SK-MEL-5 (cell line): ENCODE measurements at regions not wholly inside any gene's neighbourhood (a gene's known extent, or its start where the extent isn't known, plus 50 kb on each side); places are given as distances from the start of the nearest gene placed in this dataset.
"Not testable (repeated sequence)": the region's sequence is repeated elsewhere in the genome, so short reads cannot be mapped to it uniquely, and the experiment has no call there.

Experiments used
- DNase-seq: peaks from one replicate; pipeline ENCODE4 v3.0.0-alpha.2; 2016; ENCODE audit warnings: low read depth, low spot score
- in situ Hi-C: cut with HindIII; loops from 2 replicates; pipeline ENCODE4 v1.10.0; 2016; ENCODE audit warnings: low sequenced_read_pairs, high pct_unique_total_duplicates, low pct_unique_long_range_greater_than_20kb

GRCh38 chr3:178967177-178967532, 104.5 kb downstream of the ZMAT3 start:
- DNase-seq = no peak
- in situ Hi-C loops = no loop called here

GRCh38 chr3:178966299-178967176, 105.1 kb downstream of the ZMAT3 start:
- in situ Hi-C loops = no loop called here

GRCh38 chr3:178964551-178964950, 107.1 kb downstream of the ZMAT3 start:
- in situ Hi-C loops = no loop called here

More at GRCh38 chr3:178966299-178967176, 105.1 kb downstream of the ZMAT3 start:
- peak; percentile 55 for DNase-seq

GRCh38 chr3:178960918-178961317, 110.7 kb downstream of the ZMAT3 start:
- no peak for DNase-seq
- in situ Hi-C loops = no loop called here

More at GRCh38 chr3:178964551-178964950, 107.1 kb downstream of the ZMAT3 start:
- DNase-seq = no peak

GRCh38 chr3:178960181-178960580, 111.4 kb downstream of the ZMAT3 start:
- in situ Hi-C loops = no loop called here
- no peak for DNase-seq

GRCh38 chr3:178950676-178951075, 120.9 kb downstream of the ZMAT3 start:
- in situ Hi-C loops = no loop called here
- no peak for DNase-seq

GRCh38 chr3:178949896-178950295, 121.7 kb downstream of the ZMAT3 start:
- in situ Hi-C loops = no loop called here
- no peak for DNase-seq

GRCh38 chr3:178948546-178948945, 123.1 kb downstream of the ZMAT3 start:
- in situ Hi-C loops = no loop called here
- no peak for DNase-seq

GRCh38 chr3:178947738-178948137, 123.9 kb downstream of the ZMAT3 start:
- DNase-seq = peak; percentile 21
- in situ Hi-C loops = no loop called here

GRCh38 chr3:178942261-178942660, 129.3 kb downstream of the ZMAT3 start:
- in situ Hi-C loops, DNase-seq: not testable (repeated sequence)

- in situ Hi-C loops = no loop called here
- no peak for DNase-seq
These were observed 141.5 kb downstream of the ZMAT3 start for GRCh38 chr3:178930116-178930515.

GRCh38 chr3:178916223-178916622, 155.4 kb downstream of the ZMAT3 start:
- DNase-seq = no peak
- in situ Hi-C loops = no loop called here

- in situ Hi-C loops = no loop called here
- DNase-seq = no peak
These were observed 156.2 kb downstream of the ZMAT3 start for GRCh38 chr3:178915365-178915764.

GRCh38 chr3:178907081-178907480, 164.5 kb downstream of the ZMAT3 start:
- DNase-seq = no peak

GRCh38 chr3:178901204-178901603, 170.4 kb downstream of the ZMAT3 start:
- in situ Hi-C loops = no loop called here
- DNase-seq = no peak

More at GRCh38 chr3:178907081-178907480, 164.5 kb downstream of the ZMAT3 start:
- in situ Hi-C loops = no loop called here

- in situ Hi-C loops = no loop called here
- no peak for DNase-seq
These were observed 171.5 kb downstream of the ZMAT3 start for GRCh38 chr3:178900029-178900646.

GRCh38 chr3:178895178-178895789, 176.3 kb downstream of the ZMAT3 start:
- in situ Hi-C loops = no loop called here
- DNase-seq = no peak
